ENCODE measurements at regions not wholly inside any gene's neighbourhood (a gene's known extent, or its start where the extent isn't known, plus 50 kb on each side); places are given as distances from the start of the nearest gene placed in this dataset.

DNA sequence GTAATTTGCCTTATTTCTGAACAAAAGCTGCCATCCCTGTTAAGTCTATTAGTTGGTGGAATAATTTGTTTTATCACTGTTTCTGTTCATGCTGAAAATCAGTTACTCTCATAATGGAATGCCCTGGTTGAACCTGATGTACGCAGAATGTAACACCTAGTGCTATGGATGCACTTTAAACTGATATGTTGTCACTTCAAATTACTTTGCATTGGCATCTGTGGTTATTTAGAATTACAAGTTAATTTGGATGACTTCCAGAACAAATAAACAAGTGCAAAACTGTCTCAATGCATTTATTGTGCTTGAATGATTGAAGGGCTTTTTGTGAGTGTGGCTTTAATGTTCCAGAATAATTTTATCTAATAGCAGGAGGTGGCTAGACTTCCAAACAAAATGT is 368.2 kb upstream of the SLITRK5 start:
- H3K4me2 ChIP-seq (ENCODE audit: low read depth, low read length): no peak overlapping the region
- no peaks in the 10 kb centered on the region for H4K20me1 ChIP-seq (ENCODE audit: insufficient read depth, low read length)
- H3K36me3 ChIP-seq (replicated peaks in 1 of 2; ENCODE audit: control insufficient read depth in 1 of 2, insufficient read depth in 2 of 2, low read length in 2 of 2): no peaks in the 10 kb centered on the region
- no peaks in the 10 kb centered on the region for H3K9me3 ChIP-seq (ENCODE audit: low read length)
- no peak overlapping the region for H2AFZ ChIP-seq (ENCODE audit: low read length)
- no peaks in the 10 kb centered on the region for H3K4me1 ChIP-seq (ENCODE audit: insufficient read depth, low read length)
- ChIA-PET CTCF (ENCODE audit: low intra/inter-chr PET ratio, low total read pairs) (no interaction called here), POLR2A (no interaction called here)
- 6% methylated on average over 1 of the region's 1 CpG for WGBS (ENCODE audit: low lambda C conversion rate)
- intact Hi-C loops (cut with micrococcal nuclease; ENCODE audit: unreplicated experiment) (no loop called here), in situ Hi-C loops (cut with HindIII; ENCODE audit: extremely low pct_ligation_motif_present, low pct_unique_long_range_greater_than_20kb) (no loop called here)
- H3K27me3 ChIP-seq (ENCODE audit: control insufficient read depth in 1 of 2, insufficient read depth in 2 of 2, low read length in 2 of 2): no peaks in the 10 kb centered on the region
- TF ChIP-seq SPEN (CRISPR knock-in tag; IDR thresholded peaks at IDR 0.05; ENCODE audit: low read depth): no peak
- TF ChIP-seq REXO4 (CRISPR knock-in tag; IDR thresholded peaks at IDR 0.05; ENCODE audit: borderline replicate concordance): no peak
- TF ChIP-seq JUND (CRISPR knock-in tag; IDR thresholded peaks at IDR 0.05): no peak
- no peak for TF ChIP-seq HOXA9 (CRISPR knock-in tag; IDR thresholded peaks at IDR 0.05; ENCODE audit: borderline replicate concordance)
- TF ChIP-seq PAF1 (CRISPR knock-in tag; IDR thresholded peaks at IDR 0.05): no peak
- TF ChIP-seq, protein P1, sequence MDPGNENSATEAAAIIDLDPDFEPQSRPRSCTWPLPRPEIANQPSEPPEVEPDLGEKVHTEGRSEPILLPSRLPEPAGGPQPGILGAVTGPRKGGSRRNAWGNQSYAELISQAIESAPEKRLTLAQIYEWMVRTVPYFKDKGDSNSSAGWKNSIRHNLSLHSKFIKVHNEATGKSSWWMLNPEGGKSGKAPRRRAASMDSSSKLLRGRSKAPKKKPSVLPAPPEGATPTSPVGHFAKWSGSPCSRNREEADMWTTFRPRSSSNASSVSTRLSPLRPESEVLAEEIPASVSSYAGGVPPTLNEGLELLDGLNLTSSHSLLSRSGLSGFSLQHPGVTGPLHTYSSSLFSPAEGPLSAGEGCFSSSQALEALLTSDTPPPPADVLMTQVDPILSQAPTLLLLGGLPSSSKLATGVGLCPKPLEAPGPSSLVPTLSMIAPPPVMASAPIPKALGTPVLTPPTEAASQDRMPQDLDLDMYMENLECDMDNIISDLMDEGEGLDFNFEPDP (CRISPR knock-in tag; conservative IDR thresholded peaks at IDR 0.05): no peak
- no peak for TF ChIP-seq MYNN (CRISPR knock-in tag; IDR thresholded peaks at IDR 0.05; ENCODE audit: low read depth)
- no peak for TF ChIP-seq KAT2B (IDR thresholded peaks at IDR 0.05; ENCODE audit: borderline replicate concordance, low read depth, low read length)
- no peak for TF ChIP-seq RXRB (CRISPR knock-in tag; IDR thresholded peaks at IDR 0.05; ENCODE audit: borderline replicate concordance)
- no peak for TF ChIP-seq ZNF296 (CRISPR knock-in tag; conservative IDR thresholded peaks at IDR 0.05)
- TF ChIP-seq HES4 (CRISPR knock-in tag; IDR thresholded peaks at IDR 0.05; ENCODE audit: borderline replicate concordance): no peak
- ATAC-seq (no peak), DNase-seq (ENCODE audit: low spot score) (no peak), FAIRE-seq (no peak)
- H3K9ac ChIP-seq (ENCODE audit: insufficient read depth, low read depth, low read length): no peak overlapping the region
- no peaks in the 10 kb centered on the region for H3K79me2 ChIP-seq (ENCODE audit: insufficient read depth, low read length)
- H3K4me3 ChIP-seq (replicated peaks in 1 of 3; ENCODE audit: insufficient read depth in 1 of 3, low read depth in 2 of 3, low read length in 3 of 3): no peak overlapping the region
- no TSS peak for BruUV-seq (replicated peaks)
- no peak overlapping the region for H3K27ac ChIP-seq (ENCODE audit: extremely low read length, insufficient read depth, low read length)

Measured in HepG2 (cell line).